ENCODE measurements at regions not wholly inside any gene's neighbourhood (a gene's known extent, or its start where the extent isn't known, plus 50 kb on each side); places are given as distances from the start of the nearest gene placed in this dataset.

- H3K36me3 Mint-ChIP-seq = no peaks in the 10 kb centered on the region
- no peak overlapping the region for H3K27ac Mint-ChIP-seq
- H3K9me3 Mint-ChIP-seq = peaks cover 2 to 19% (median 8%) of the 10 kb centered on the region in 6 donors
- no peak overlapping the region for H3K4me3 Mint-ChIP-seq
- H3K27me3 Mint-ChIP-seq (ENCODE audit: low read depth in 3 of 3) = peaks cover 0 to 2% (median 0%) of the 10 kb centered on the region in 3 donors
- H3K4me1 Mint-ChIP-seq = no peaks in the 10 kb centered on the region
- no peak for DNase-seq
These were observed 209.6 kb upstream of the CHST9 start for GRCh38 chr18:27394687-27395086.

GRCh38 chr18:27382567-27383216 lies 197.6 kb upstream of the CHST9 start:
- Mint-ChIP-seq H3K27ac (no peak overlapping the region), H3K9me3 (peaks cover under 1 to 31% (median 7%) of the 10 kb centered on the region in 6 donors), H3K4me1 (no peaks in the 10 kb centered on the region), H3K36me3 (no peaks in the 10 kb centered on the region), H3K27me3 (ENCODE audit: low read depth in 3 of 3) (peaks cover 0 to 4% (median 0%) of the 10 kb centered on the region in 3 donors), H3K4me3 (no peak overlapping the region)
- no peak for DNase-seq

- peaks cover 5 to 22% (median 8%) of the 10 kb centered on the region in 6 donors for H3K9me3 Mint-ChIP-seq
- no peak overlapping the region for H3K27ac Mint-ChIP-seq
- no peaks in the 10 kb centered on the region for H3K36me3 Mint-ChIP-seq
- no peak for DNase-seq
- H3K4me3 Mint-ChIP-seq = no peak overlapping the region
- H3K27me3 Mint-ChIP-seq (ENCODE audit: low read depth in 3 of 3) = peaks cover 0 to 4% (median 4%) of the 10 kb centered on the region in 3 donors
- no peaks in the 10 kb centered on the region for H3K4me1 Mint-ChIP-seq
These were observed 193.5 kb upstream of the CHST9 start for GRCh38 chr18:27378431-27379095.

DNA sequence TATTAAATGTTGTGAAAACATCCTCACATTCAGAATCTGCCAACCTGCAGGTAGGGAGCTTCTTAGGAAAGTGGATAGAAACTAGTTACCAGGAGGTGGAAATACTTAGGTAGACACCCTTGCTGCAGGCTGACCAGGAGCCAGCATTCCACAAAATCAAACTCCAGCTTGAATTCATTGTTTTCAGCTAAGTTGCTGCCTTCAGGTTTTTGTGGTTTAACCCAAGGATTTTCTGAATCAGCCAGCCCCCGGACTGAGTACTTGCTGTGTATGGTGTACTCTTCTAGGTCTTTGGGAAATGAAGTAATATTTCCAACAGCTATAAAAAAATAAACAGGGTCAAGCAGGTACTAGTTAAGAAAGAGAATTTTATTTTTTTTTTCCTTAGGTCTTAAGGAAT lies 192.1 kb upstream of the CHST9 start:
- DNase-seq = no peak
- no peaks in the 10 kb centered on the region for H3K4me1 Mint-ChIP-seq
- H3K36me3 Mint-ChIP-seq = no peaks in the 10 kb centered on the region
- H3K4me3 Mint-ChIP-seq = no peak overlapping the region
- H3K27ac Mint-ChIP-seq = no peak overlapping the region
- H3K9me3 Mint-ChIP-seq = peaks cover 5 to 23% (median 8%) of the 10 kb centered on the region in 6 donors
- H3K27me3 Mint-ChIP-seq (ENCODE audit: low read depth in 3 of 3) = peaks cover 0 to 5% (median 4%) of the 10 kb centered on the region in 3 donors

GRCh38 chr18:27372386-27372785 lies 187.3 kb upstream of the CHST9 start:
- Mint-ChIP-seq H3K27me3 (ENCODE audit: low read depth in 3 of 3) (peaks cover 0 to 4% (median 2%) of the 10 kb centered on the region in 3 donors), H3K4me3 (no peak overlapping the region), H3K36me3 (no peaks in the 10 kb centered on the region), H3K9me3 (peaks cover 2 to 26% (median 9%) of the 10 kb centered on the region in 6 donors), H3K4me1 (no peaks in the 10 kb centered on the region), H3K27ac (no peak overlapping the region)
- DNase-seq = no peak

DNA sequence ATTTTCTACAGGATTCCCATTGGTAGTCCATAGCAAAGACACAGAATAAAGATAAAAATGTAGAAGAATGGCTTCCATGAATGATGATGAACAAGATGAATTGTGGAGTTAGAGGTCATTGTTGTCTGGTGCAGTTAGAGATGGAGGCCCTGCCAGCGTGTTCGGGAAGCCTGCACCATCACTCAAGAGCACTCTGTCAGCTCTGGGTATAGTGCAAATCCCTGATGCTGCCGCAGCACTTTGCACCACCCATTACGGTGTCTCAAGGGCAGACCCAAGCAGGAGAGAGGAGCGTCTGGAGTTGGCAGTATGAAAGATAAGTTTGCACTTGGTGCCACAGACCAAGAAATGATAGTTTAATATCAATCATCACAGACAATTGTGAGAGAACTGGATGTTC lies 181.6 kb upstream of the CHST9 start:
- Mint-ChIP-seq H3K4me1 (no peaks in the 10 kb centered on the region), H3K36me3 (no peaks in the 10 kb centered on the region), H3K9me3 (peaks cover 0 to 24% (median 6%) of the 10 kb centered on the region in 6 donors)

GRCh38 chr18:27366151-27366550 lies 181.0 kb upstream of the CHST9 start:
- Mint-ChIP-seq H3K9me3 (peaks cover 0 to 24% (median 7%) of the 10 kb centered on the region in 6 donors), H3K27ac (no peak overlapping the region), H3K4me1 (no peaks in the 10 kb centered on the region), H3K4me3 (no peak overlapping the region), H3K27me3 (ENCODE audit: low read depth in 3 of 3) (no peaks in the 10 kb centered on the region), H3K36me3 (no peaks in the 10 kb centered on the region)
- DNase-seq = no peak

More for the DNA sequence above, 181.6 kb upstream of the CHST9 start:
- H3K4me3 Mint-ChIP-seq = no peak overlapping the region
- H3K27ac Mint-ChIP-seq = no peak overlapping the region
- no peaks in the 10 kb centered on the region for H3K27me3 Mint-ChIP-seq (ENCODE audit: low read depth in 3 of 3)
- DNase-seq = no peak

DNA sequence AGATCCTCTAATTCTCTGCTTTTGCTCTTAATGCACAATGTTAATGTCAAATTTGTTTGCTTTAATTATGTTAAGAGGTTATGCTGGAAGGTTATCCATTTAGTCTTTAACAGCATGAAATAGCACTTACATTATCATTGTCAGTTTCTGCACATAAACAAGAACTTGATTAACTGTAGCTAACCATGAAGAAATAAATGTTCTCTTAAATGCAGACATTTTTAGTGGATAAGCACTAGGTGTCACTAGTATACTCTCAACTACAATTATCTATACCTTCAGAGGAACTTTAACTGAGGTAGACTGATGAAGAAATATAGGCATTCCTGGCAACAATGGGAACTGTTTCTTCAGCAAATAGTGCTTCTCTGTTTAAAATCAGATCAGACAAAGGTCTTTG lies 178.8 kb upstream of the CHST9 start:
- no peaks in the 10 kb centered on the region for H3K27me3 Mint-ChIP-seq (ENCODE audit: low read depth in 3 of 3)
- DNase-seq = no peak
- no peak overlapping the region for H3K4me3 Mint-ChIP-seq
- no peaks in the 10 kb centered on the region for H3K36me3 Mint-ChIP-seq
- H3K9me3 Mint-ChIP-seq = peaks cover 0 to 20% (median 4%) of the 10 kb centered on the region in 6 donors
- H3K4me1 Mint-ChIP-seq = no peaks in the 10 kb centered on the region
- H3K27ac Mint-ChIP-seq = no peak overlapping the region

GRCh38 chr18:27361477-27361876 lies 176.4 kb upstream of the CHST9 start:
- Mint-ChIP-seq H3K4me1 (no peaks in the 10 kb centered on the region), H3K4me3 (no peak overlapping the region), H3K27ac (no peak overlapping the region), H3K27me3 (ENCODE audit: low read depth in 3 of 3) (no peaks in the 10 kb centered on the region), H3K9me3 (peaks cover 0 to 15% (median 8%) of the 10 kb centered on the region in 6 donors), H3K36me3 (no peaks in the 10 kb centered on the region)
- DNase-seq = no peak

DNA sequence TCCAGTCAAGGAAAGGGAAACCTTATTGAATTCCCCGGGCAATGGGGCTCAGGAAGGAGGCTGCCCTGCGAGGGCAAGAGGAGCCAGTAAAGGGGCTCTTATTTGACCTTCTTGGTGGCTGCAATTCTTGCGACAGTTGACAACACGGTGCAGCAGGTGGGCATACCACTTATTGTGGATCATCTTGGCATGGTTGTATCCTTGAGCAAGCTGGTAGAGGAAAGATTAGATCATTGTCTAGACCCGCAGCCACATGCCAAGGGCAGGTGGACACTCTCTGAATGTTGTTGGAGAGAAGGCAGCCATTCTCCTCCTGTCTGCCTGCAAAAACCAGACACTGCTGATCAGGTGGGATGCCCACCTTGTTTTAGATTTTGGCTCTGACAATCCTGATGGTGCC lies 170.2 kb upstream of the CHST9 start:
- Mint-ChIP-seq H3K9me3 (peaks cover 8 to 41% (median 18%) of the 10 kb centered on the region in 6 donors), H3K4me3 (no peak overlapping the region), H3K27me3 (ENCODE audit: low read depth in 3 of 3) (no peaks in the 10 kb centered on the region), H3K27ac (no peak overlapping the region), H3K4me1 (no peaks in the 10 kb centered on the region), H3K36me3 (peaks cover 0 to 6% (median 0%) of the 10 kb centered on the region in 3 donors)
- DNase-seq = no peak

DNA sequence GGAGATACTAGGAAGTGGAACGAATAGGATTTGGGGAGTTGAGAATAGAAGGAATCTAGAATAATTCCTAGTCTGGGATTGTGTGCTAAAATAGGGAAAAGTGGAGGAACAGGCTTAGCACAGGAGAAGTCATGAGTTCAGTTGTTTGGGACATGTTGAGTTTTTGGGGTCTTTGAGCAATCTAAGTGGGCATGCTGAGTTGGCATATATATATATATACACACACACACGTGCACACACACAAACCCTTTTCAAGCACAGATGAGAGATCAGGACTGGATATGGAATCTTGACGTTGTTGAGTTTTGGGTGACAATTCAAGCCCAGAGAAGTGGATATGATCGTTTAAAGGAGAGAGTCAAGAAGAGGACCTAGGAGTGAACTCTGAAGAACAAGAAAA lies 168.2 kb upstream of the CHST9 start:
- H3K9me3 Mint-ChIP-seq = peaks cover 4 to 43% (median 17%) of the 10 kb centered on the region in 6 donors

GRCh38 chr18:27349284-27349882 lies 164.3 kb upstream of the CHST9 start:
- Mint-ChIP-seq H3K36me3 (peaks cover 0 to 6% (median 0%) of the 10 kb centered on the region in 3 donors), H3K4me1 (no peaks in the 10 kb centered on the region), H3K27me3 (ENCODE audit: low read depth in 3 of 3) (no peaks in the 10 kb centered on the region), H3K4me3 (no peak overlapping the region), H3K9me3 (peaks cover 6 to 42% (median 13%) of the 10 kb centered on the region in 6 donors), H3K27ac (no peak overlapping the region)
- no peak for DNase-seq

More for the DNA sequence above, 168.2 kb upstream of the CHST9 start:
- no peak overlapping the region for H3K27ac Mint-ChIP-seq
- DNase-seq = no peak
- no peak overlapping the region for H3K4me3 Mint-ChIP-seq
- H3K4me1 Mint-ChIP-seq = no peaks in the 10 kb centered on the region
- no peaks in the 10 kb centered on the region for H3K27me3 Mint-ChIP-seq (ENCODE audit: low read depth in 3 of 3)
- peaks cover 0 to 6% (median 0%) of the 10 kb centered on the region in 3 donors for H3K36me3 Mint-ChIP-seq

- no peaks in the 10 kb centered on the region for H3K27me3 Mint-ChIP-seq (ENCODE audit: low read depth in 3 of 3)
- no peak overlapping the region for H3K27ac Mint-ChIP-seq
- H3K9me3 Mint-ChIP-seq = peaks cover 7 to 35% (median 14%) of the 10 kb centered on the region in 6 donors
- DNase-seq = no peak
- H3K4me1 Mint-ChIP-seq = no peaks in the 10 kb centered on the region
- no peak overlapping the region for H3K4me3 Mint-ChIP-seq
- H3K36me3 Mint-ChIP-seq = peaks cover 0 to 5% (median 0%) of the 10 kb centered on the region in 3 donors
These were observed 146.5 kb upstream of the CHST9 start for GRCh38 chr18:27331606-27332005.

DNA sequence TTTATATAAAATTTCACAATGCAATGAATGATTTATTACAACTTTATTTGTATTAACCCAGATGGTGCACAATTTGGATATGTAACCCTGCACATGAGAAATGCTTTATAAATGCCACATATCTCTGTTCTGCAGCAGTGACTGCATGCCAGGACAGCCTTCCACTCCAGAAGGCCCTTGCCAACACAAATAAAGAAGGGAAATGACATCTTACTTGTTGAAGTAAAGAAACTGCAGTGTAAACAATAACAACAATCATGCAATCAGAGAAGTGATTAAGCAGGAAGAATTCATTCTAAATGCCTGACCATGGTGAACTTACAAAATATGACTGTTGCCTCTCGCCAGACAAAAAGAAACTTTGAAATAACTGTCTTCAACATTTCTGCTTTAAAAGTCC lies 129.9 kb upstream of the CHST9 start:
- no peak for DNase-seq
- Mint-ChIP-seq H3K27me3 (ENCODE audit: low read depth in 3 of 3) (no peaks in the 10 kb centered on the region), H3K4me1 (no peaks in the 10 kb centered on the region), H3K27ac (no peak overlapping the region), H3K36me3 (no peaks in the 10 kb centered on the region), H3K9me3 (peaks cover 0 to 29% (median 6%) of the 10 kb centered on the region in 6 donors), H3K4me3 (no peak overlapping the region)

Measured in immature natural killer cell (primary cell).